ENCODE measurements at regions not wholly inside any gene's neighbourhood (a gene's known extent, or its start where the extent isn't known, plus 50 kb on each side); places are given as distances from the start of the nearest gene placed in this dataset.
A peak's percentile ranks its signal among the peaks of the same experiment; 100 is the strongest.

GRCh38 chr10:128210215-128211063 lies 84.2 kb upstream of the MKI67 start:
- Mint-ChIP-seq H3K27ac (peak overlapping the region; percentile 47), H3K27me3 (peaks cover 2% of the 10 kb centered on the region), H3K9me3 (no peaks in the 10 kb centered on the region), H3K4me1 (peaks cover 20% of the 10 kb centered on the region), H3K36me3 (ENCODE audit: low read depth) (no peaks in the 10 kb centered on the region), H3K4me3 (peak overlapping the region; percentile 70)
- ChIA-PET POLR2A (interaction anchor here (1.0 to 3.8 kb wide), 4 partner anchors 23 to 85 kb away, joined by 3 to 21 read pairs (median 4); partner anchors contain the start of gene MKI67), CTCF (interaction anchor here (1.0 to 7.2 kb wide), 6 partner anchors 18 to 53 kb away, joined by 3 to 205 read pairs (median 6); no protein-coding TSS in a partner anchor)
- peak; percentile 81 for DNase-seq

DNA sequence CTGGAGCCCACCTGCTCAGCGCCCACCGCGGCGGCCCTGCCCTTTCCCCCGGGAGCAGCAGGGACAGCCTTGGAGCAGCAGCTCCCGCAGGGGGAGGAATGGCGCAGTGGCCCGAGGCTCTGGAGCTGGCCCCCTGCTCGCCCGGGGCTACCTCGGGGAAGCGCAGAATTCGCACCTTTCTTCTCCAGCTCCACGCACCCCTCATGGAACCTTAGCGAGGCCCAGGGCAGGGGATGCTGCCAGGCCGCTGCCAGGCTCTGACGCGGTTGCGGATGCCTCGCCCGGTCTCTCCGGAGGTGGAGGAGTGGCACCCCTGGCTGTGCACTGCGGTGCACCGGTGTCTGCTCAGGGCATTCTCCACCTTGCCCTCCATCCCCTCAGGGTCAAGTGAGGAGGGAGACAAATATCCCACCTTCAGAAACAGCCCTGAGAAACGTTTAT lies 84.9 kb upstream of the MKI67 start:
- CTCF ChIA-PET: interaction anchor here (1.0 to 7.2 kb wide), 15 partner anchors 9 to 147 kb away, joined by 3 to 205 read pairs (median 4); no protein-coding TSS in a partner anchor
- H3K4me3 Mint-ChIP-seq: peak overlapping the region; percentile 47
- no peaks in the 10 kb centered on the region for H3K9me3 Mint-ChIP-seq
- peaks cover 2% of the 10 kb centered on the region for H3K27me3 Mint-ChIP-seq
- H3K36me3 Mint-ChIP-seq (ENCODE audit: low read depth): no peaks in the 10 kb centered on the region
- no peak for DNase-seq
- H3K27ac Mint-ChIP-seq: no peak overlapping the region
- POLR2A ChIA-PET: interaction anchor here (1.3 to 3.8 kb wide), 3 partner anchors 30 to 85 kb away, joined by 4 to 21 read pairs (median 5); partner anchors contain the start of gene MKI67
- peaks cover 20% of the 10 kb centered on the region for H3K4me1 Mint-ChIP-seq

GRCh38 chr10:128211953-128212727 lies 85.9 kb upstream of the MKI67 start:
- H3K36me3 Mint-ChIP-seq (ENCODE audit: low read depth): no peaks in the 10 kb centered on the region
- peaks cover 1% of the 10 kb centered on the region for H3K27me3 Mint-ChIP-seq
- peak overlapping the region; percentile 74 for H3K27ac Mint-ChIP-seq
- ChIA-PET CTCF (interaction anchor here (0.7 to 7.2 kb wide), 32 partner anchors 10 to 317 kb away, joined by 3 to 205 read pairs (median 4); partner anchors contain the start of gene MKI67), POLR2A (interaction anchor here (0.6 to 3.8 kb wide), 5 partner anchors 31 to 89 kb away, joined by 3 to 21 read pairs (median 4); partner anchors contain the start of gene MKI67)
- peak overlapping the region; percentile 73 for H3K4me3 Mint-ChIP-seq
- H3K4me1 Mint-ChIP-seq: peaks cover 20% of the 10 kb centered on the region
- peak; percentile 87 for DNase-seq
- H3K9me3 Mint-ChIP-seq: no peaks in the 10 kb centered on the region

- Mint-ChIP-seq H3K36me3 (ENCODE audit: low read depth) (no peaks in the 10 kb centered on the region), H3K27me3 (no peaks in the 10 kb centered on the region), H3K4me3 (no peak overlapping the region), H3K27ac (no peak overlapping the region), H3K9me3 (no peaks in the 10 kb centered on the region), H3K4me1 (peaks cover 20% of the 10 kb centered on the region)
- ChIA-PET POLR2A (no interaction called here), CTCF (interaction anchor here (1.2 to 7.2 kb wide), 6 partner anchors 9 to 314 kb away, joined by 3 to 205 read pairs (median 14); no protein-coding TSS in a partner anchor)
- DNase-seq: no peak
These were observed 86.9 kb upstream of the MKI67 start for GRCh38 chr10:128213156-128213555.

DNA sequence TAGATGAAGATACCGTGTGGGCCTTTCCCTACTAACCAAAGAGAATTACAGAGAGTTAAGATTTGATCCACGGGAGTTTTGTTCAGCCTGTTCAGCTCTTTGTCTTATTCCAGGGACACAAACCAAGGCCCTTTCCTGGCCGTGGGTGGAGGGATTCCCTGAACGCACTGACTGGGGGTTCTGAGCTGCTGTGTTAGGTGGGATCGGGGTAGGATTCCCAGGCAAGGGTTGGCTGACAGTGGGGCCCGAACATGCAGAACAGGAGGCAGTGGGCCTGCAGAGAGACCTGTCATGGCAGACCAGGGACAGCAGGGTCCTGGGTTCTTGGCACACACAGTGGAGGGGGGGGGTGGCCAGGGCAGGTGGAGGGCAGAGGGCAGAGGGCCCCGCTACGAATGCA lies 89.5 kb upstream of the MKI67 start:
- H3K4me1 Mint-ChIP-seq: peaks cover 12% of the 10 kb centered on the region
- no peak overlapping the region for H3K4me3 Mint-ChIP-seq
- H3K27ac Mint-ChIP-seq: no peak overlapping the region
- H3K9me3 Mint-ChIP-seq: no peaks in the 10 kb centered on the region
- H3K36me3 Mint-ChIP-seq (ENCODE audit: low read depth): no peaks in the 10 kb centered on the region
- no peak for DNase-seq
- ChIA-PET CTCF (interaction anchor here (1.7 kb wide), 1 partner anchor 37 kb away, joined by 5 read pairs; no protein-coding TSS in a partner anchor), POLR2A (no interaction called here)
- peaks cover 4% of the 10 kb centered on the region for H3K27me3 Mint-ChIP-seq

- peaks cover 12% of the 10 kb centered on the region for H3K27me3 Mint-ChIP-seq
- no peak overlapping the region for H3K27ac Mint-ChIP-seq
- H3K4me1 Mint-ChIP-seq: peaks cover 10% of the 10 kb centered on the region
- H3K4me3 Mint-ChIP-seq: no peak overlapping the region
- no peaks in the 10 kb centered on the region for H3K9me3 Mint-ChIP-seq
- no peaks in the 10 kb centered on the region for H3K36me3 Mint-ChIP-seq (ENCODE audit: low read depth)
- ChIA-PET POLR2A (no interaction called here), CTCF (interaction anchor here (1.2 kb wide), 1 partner anchor 38 kb away, joined by 4 read pairs; no protein-coding TSS in a partner anchor)
- no peak for DNase-seq
These were observed 90.9 kb upstream of the MKI67 start for GRCh38 chr10:128217136-128217535.

- DNase-seq: no peak
- Mint-ChIP-seq H3K27me3 (peaks cover 15% of the 10 kb centered on the region), H3K36me3 (ENCODE audit: low read depth) (no peaks in the 10 kb centered on the region), H3K9me3 (no peaks in the 10 kb centered on the region), H3K4me3 (no peak overlapping the region), H3K4me1 (peaks cover 8% of the 10 kb centered on the region), H3K27ac (no peak overlapping the region)
- CTCF ChIA-PET: interaction anchor here (1.2 kb wide), 1 partner anchor 10 kb away, joined by 3 read pairs; no protein-coding TSS in a partner anchor
- POLR2A ChIA-PET: no interaction called here
These were observed 91.9 kb upstream of the MKI67 start for GRCh38 chr10:128218161-128218560.

- no peak overlapping the region for H3K4me3 Mint-ChIP-seq
- no peaks in the 10 kb centered on the region for H3K36me3 Mint-ChIP-seq (ENCODE audit: low read depth)
- no peak overlapping the region for H3K27ac Mint-ChIP-seq
- H3K9me3 Mint-ChIP-seq: no peaks in the 10 kb centered on the region
- H3K27me3 Mint-ChIP-seq: peaks cover 19% of the 10 kb centered on the region
- peaks cover 8% of the 10 kb centered on the region for H3K4me1 Mint-ChIP-seq
- POLR2A ChIA-PET: no interaction called here
- CTCF ChIA-PET: interaction anchor here (0.6 to 1.2 kb wide), 3 partner anchors 9 to 534 kb away, joined by 3 to 4 read pairs (median 4); no protein-coding TSS in a partner anchor
- DNase-seq: no peak
These were observed 93.1 kb upstream of the MKI67 start for GRCh38 chr10:128219295-128219694.

- Mint-ChIP-seq H3K27ac (no peak overlapping the region), H3K27me3 (peaks cover 21% of the 10 kb centered on the region), H3K4me1 (peaks cover 8% of the 10 kb centered on the region), H3K36me3 (ENCODE audit: low read depth) (no peaks in the 10 kb centered on the region), H3K4me3 (no peak overlapping the region), H3K9me3 (no peaks in the 10 kb centered on the region)
- POLR2A ChIA-PET: no interaction called here
- CTCF ChIA-PET: no interaction called here
- no peak for DNase-seq
These were observed 93.8 kb upstream of the MKI67 start for GRCh38 chr10:128220021-128220420.

DNA sequence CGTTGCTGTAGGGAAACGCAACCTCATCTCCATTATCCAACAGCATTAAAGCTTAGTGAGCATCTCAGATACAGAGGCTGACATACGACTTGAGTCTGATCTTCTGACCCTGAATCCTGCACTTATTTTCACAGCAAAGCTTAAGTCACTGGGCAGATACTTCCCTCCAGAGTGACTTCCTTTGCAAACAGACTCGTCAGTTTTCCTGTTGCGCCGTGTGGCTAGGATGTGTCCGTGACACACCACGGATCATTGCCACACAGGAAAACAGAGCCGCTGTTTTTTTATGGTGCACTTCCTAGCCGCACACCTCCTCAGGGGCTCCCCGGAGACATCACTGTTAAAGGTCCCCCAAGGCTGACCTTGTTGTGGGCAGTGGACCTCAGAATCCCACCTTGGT lies 94.9 kb upstream of the MKI67 start:
- no peak for DNase-seq
- Mint-ChIP-seq H3K27me3 (peaks cover 29% of the 10 kb centered on the region), H3K4me1 (peaks cover 8% of the 10 kb centered on the region), H3K9me3 (no peaks in the 10 kb centered on the region), H3K27ac (no peak overlapping the region), H3K36me3 (ENCODE audit: low read depth) (no peaks in the 10 kb centered on the region), H3K4me3 (no peak overlapping the region)
- POLR2A ChIA-PET: no interaction called here
- CTCF ChIA-PET: no interaction called here

- no peaks in the 10 kb centered on the region for H3K36me3 Mint-ChIP-seq (ENCODE audit: low read depth)
- H3K4me1 Mint-ChIP-seq: peaks cover 8% of the 10 kb centered on the region
- ChIA-PET CTCF (interaction anchor here (1.0 to 1.8 kb wide), 2 partner anchors 10 to 368 kb away, joined by 3 to 13 read pairs; no protein-coding TSS in a partner anchor), POLR2A (interaction anchor here (1.1 kb wide), 1 partner anchor 40 kb away, joined by 4 read pairs; no protein-coding TSS in a partner anchor)
- no peak overlapping the region for H3K27ac Mint-ChIP-seq
- H3K4me3 Mint-ChIP-seq: no peak overlapping the region
- no peak for DNase-seq
- H3K9me3 Mint-ChIP-seq: no peaks in the 10 kb centered on the region
- H3K27me3 Mint-ChIP-seq: peaks cover 35% of the 10 kb centered on the region
These were observed 95.6 kb upstream of the MKI67 start for GRCh38 chr10:128221807-128222206.

- ChIA-PET POLR2A (interaction anchor here (1.1 kb wide), 2 partner anchors 41 to 141 kb away, joined by 3 to 4 read pairs; no protein-coding TSS in a partner anchor), CTCF (interaction anchor here (1.0 to 1.8 kb wide), 2 partner anchors 10 to 368 kb away, joined by 3 to 13 read pairs; no protein-coding TSS in a partner anchor)
- H3K27ac Mint-ChIP-seq: no peak overlapping the region
- DNase-seq: no peak
- no peak overlapping the region for H3K4me3 Mint-ChIP-seq
- no peaks in the 10 kb centered on the region for H3K36me3 Mint-ChIP-seq (ENCODE audit: low read depth)
- peaks cover 37% of the 10 kb centered on the region for H3K27me3 Mint-ChIP-seq
- peaks cover 8% of the 10 kb centered on the region for H3K4me1 Mint-ChIP-seq
- H3K9me3 Mint-ChIP-seq: no peaks in the 10 kb centered on the region
These were observed 96.2 kb upstream of the MKI67 start for GRCh38 chr10:128222332-128222849.
